ENCODE measurements at regions not wholly inside any gene's neighbourhood (a gene's known extent, or its start where the extent isn't known, plus 50 kb on each side); places are given as distances from the start of the nearest gene placed in this dataset.
A peak's percentile ranks its signal among the peaks of the same experiment; 100 is the strongest.

DNA sequence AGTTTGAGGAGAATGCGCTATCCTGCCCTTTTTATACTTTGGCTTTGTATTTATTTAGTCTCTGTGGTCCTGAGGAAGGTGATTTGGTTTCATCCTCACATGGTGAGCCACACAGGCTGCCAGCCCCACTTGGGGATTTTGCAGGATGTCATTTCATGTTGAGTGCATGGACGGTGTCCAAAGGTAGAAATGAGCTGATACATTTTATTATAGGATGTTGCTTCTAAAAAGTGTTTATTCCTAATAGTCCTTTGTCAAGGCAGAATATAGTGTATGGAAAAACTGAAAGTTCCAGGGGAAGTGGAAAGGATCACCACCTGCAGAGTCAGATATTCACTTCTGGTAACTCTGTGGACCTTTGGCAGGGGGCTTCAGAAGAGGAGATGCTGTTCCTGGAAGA, 434.6 kb downstream of the CD109 start:
- H3K9ac ChIP-seq (ENCODE audit: low read length): no peak overlapping the region
- H3K18ac ChIP-seq (ENCODE audit: low read length): no peak overlapping the region
- no peak overlapping the region for H4K5ac ChIP-seq (ENCODE audit: low read length)
- no peaks in the 10 kb centered on the region for H3K79me1 ChIP-seq (ENCODE audit: low read length)
- no peak overlapping the region for H2BK120ac ChIP-seq (ENCODE audit: low read depth, low read length)
- no peak overlapping the region for H3K4me3 ChIP-seq (ENCODE audit: low read length)
- H3K4ac ChIP-seq (ENCODE audit: low read depth, low read length): no peak overlapping the region
- H3K79me2 ChIP-seq (ENCODE audit: control insufficient read depth, insufficient read depth, low read length): no peaks in the 10 kb centered on the region
- H3K23ac ChIP-seq (ENCODE audit: low read length): no peak overlapping the region
- H2AK5ac ChIP-seq (ENCODE audit: low read length): no peak overlapping the region
- no peak overlapping the region for H2BK5ac ChIP-seq (ENCODE audit: low read length)
- H3K27ac ChIP-seq (ENCODE audit: low read depth, low read length): no peak overlapping the region
- no CpG with 5 or more reads among the region's 2 CpGs for WGBS (ENCODE audit: extremely low coverage, insufficient coverage, low lambda C conversion rate)
- H3K4me1 ChIP-seq (ENCODE audit: control insufficient read depth, low read depth, low read length): no peaks in the 10 kb centered on the region
- no peak overlapping the region for H3K56ac ChIP-seq (ENCODE audit: low read length)
- no peak overlapping the region for H3K4me2 ChIP-seq (ENCODE audit: low read length)
- DNase-seq: no peak
- H3K27me3 ChIP-seq (ENCODE audit: insufficient read depth, low read length, poor library complexity): no peaks in the 10 kb centered on the region
- no peak overlapping the region for H2BK15ac ChIP-seq (replicated peaks; ENCODE audit: low read depth)
- H4K8ac ChIP-seq (ENCODE audit: low read depth, low read length): no peak overlapping the region
- H3K36me3 ChIP-seq (ENCODE audit: control insufficient read depth, insufficient read depth, low read length): no peaks in the 10 kb centered on the region

- Histone ChIP-seq H2AK5ac (ENCODE audit: low read length) (no peak overlapping the region), H3K9ac (ENCODE audit: low read length) (no peak overlapping the region), H3K56ac (ENCODE audit: low read length) (no peak overlapping the region), H3K79me2 (ENCODE audit: control insufficient read depth, insufficient read depth, low read length) (no peaks in the 10 kb centered on the region), H3K4me2 (ENCODE audit: low read length) (no peak overlapping the region), H3K79me1 (ENCODE audit: low read length) (no peaks in the 10 kb centered on the region), H3K36me3 (ENCODE audit: control insufficient read depth, insufficient read depth, low read length) (no peaks in the 10 kb centered on the region), H2BK120ac (ENCODE audit: low read depth, low read length) (no peak overlapping the region), H2BK15ac (replicated peaks; ENCODE audit: low read depth) (no peak overlapping the region), H3K27ac (ENCODE audit: low read depth, low read length) (no peak overlapping the region), H3K4me3 (ENCODE audit: low read length) (no peak overlapping the region), H3K27me3 (ENCODE audit: insufficient read depth, low read length, poor library complexity) (no peaks in the 10 kb centered on the region), H3K23ac (ENCODE audit: low read length) (no peak overlapping the region), H3K4me1 (ENCODE audit: control insufficient read depth, low read depth, low read length) (no peaks in the 10 kb centered on the region), H3K4ac (ENCODE audit: low read depth, low read length) (no peak overlapping the region), H3K18ac (ENCODE audit: low read length) (no peak overlapping the region), H2BK5ac (ENCODE audit: low read length) (no peak overlapping the region), H4K8ac (ENCODE audit: low read depth, low read length) (no peak overlapping the region), H4K5ac (ENCODE audit: low read length) (no peak overlapping the region)
- DNase-seq: no peak
- WGBS (ENCODE audit: extremely low coverage, insufficient coverage, low lambda C conversion rate): no CpG with 5 or more reads among the region's 1 CpG
These were observed 432.5 kb downstream of the CD109 start for GRCh38 chr6:74128536-74128935.

- no peak overlapping the region for H3K9ac ChIP-seq (ENCODE audit: low read length)
- H2BK120ac ChIP-seq (ENCODE audit: low read depth, low read length): no peak overlapping the region
- H3K4me2 ChIP-seq (ENCODE audit: low read length): no peak overlapping the region
- no peak overlapping the region for H2BK5ac ChIP-seq (ENCODE audit: low read length)
- no peaks in the 10 kb centered on the region for H3K79me1 ChIP-seq (ENCODE audit: low read length)
- H4K8ac ChIP-seq (ENCODE audit: low read depth, low read length): no peak overlapping the region
- H3K4me3 ChIP-seq (ENCODE audit: low read length): no peak overlapping the region
- H3K4ac ChIP-seq (ENCODE audit: low read depth, low read length): no peak overlapping the region
- H3K4me1 ChIP-seq (ENCODE audit: control insufficient read depth, low read depth, low read length): no peaks in the 10 kb centered on the region
- no peak overlapping the region for H3K27ac ChIP-seq (ENCODE audit: low read depth, low read length)
- H3K56ac ChIP-seq (ENCODE audit: low read length): no peak overlapping the region
- H3K18ac ChIP-seq (ENCODE audit: low read length): no peak overlapping the region
- H4K5ac ChIP-seq (ENCODE audit: low read length): no peak overlapping the region
- no peak overlapping the region for H3K23ac ChIP-seq (ENCODE audit: low read length)
- no peaks in the 10 kb centered on the region for H3K27me3 ChIP-seq (ENCODE audit: insufficient read depth, low read length, poor library complexity)
- no peak overlapping the region for H2BK15ac ChIP-seq (replicated peaks; ENCODE audit: low read depth)
- H3K36me3 ChIP-seq (ENCODE audit: control insufficient read depth, insufficient read depth, low read length): no peaks in the 10 kb centered on the region
- no peaks in the 10 kb centered on the region for H3K79me2 ChIP-seq (ENCODE audit: control insufficient read depth, insufficient read depth, low read length)
- no CpG with 5 or more reads among the region's 1 CpG for WGBS (ENCODE audit: extremely low coverage, insufficient coverage, low lambda C conversion rate)
- no peak overlapping the region for H2AK5ac ChIP-seq (ENCODE audit: low read length)
- no peak for DNase-seq
These were observed 421.1 kb downstream of the CD109 start for GRCh38 chr6:74117113-74117512.

DNA sequence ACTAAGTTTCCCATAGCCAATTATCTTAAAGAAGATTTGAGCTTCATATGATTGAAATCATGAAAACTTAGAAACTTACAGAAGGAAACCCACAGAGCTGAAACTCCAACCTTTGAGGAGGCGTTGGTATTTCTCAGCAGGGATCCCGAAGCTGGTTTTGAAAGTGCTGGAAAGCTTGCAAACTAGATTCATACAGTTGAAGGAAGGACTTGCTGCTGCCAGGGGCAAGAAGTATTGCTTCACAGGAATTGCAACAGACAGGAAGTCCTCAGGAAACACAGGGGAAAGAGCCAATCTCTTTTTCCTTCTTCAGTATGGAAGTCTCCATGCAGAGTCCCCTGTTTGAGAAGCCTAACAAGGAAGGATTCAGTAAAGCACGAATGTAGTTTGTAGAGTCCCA, 419.7 kb downstream of the CD109 start:
- Histone ChIP-seq H3K56ac (ENCODE audit: low read length) (no peak overlapping the region), H3K9ac (ENCODE audit: low read length) (no peak overlapping the region), H3K4me1 (ENCODE audit: control insufficient read depth, low read depth, low read length) (no peaks in the 10 kb centered on the region), H2BK120ac (ENCODE audit: low read depth, low read length) (no peak overlapping the region), H3K4ac (ENCODE audit: low read depth, low read length) (no peak overlapping the region), H4K5ac (ENCODE audit: low read length) (no peak overlapping the region), H3K27me3 (ENCODE audit: insufficient read depth, low read length, poor library complexity) (no peaks in the 10 kb centered on the region), H3K23ac (ENCODE audit: low read length) (no peak overlapping the region), H2BK5ac (ENCODE audit: low read length) (no peak overlapping the region), H3K4me3 (ENCODE audit: low read length) (no peak overlapping the region), H3K4me2 (ENCODE audit: low read length) (no peak overlapping the region), H3K79me1 (ENCODE audit: low read length) (no peaks in the 10 kb centered on the region), H3K18ac (ENCODE audit: low read length) (no peak overlapping the region), H3K27ac (ENCODE audit: low read depth, low read length) (no peak overlapping the region), H4K8ac (ENCODE audit: low read depth, low read length) (no peak overlapping the region), H3K36me3 (ENCODE audit: control insufficient read depth, insufficient read depth, low read length) (no peaks in the 10 kb centered on the region), H2AK5ac (ENCODE audit: low read length) (no peak overlapping the region), H2BK15ac (replicated peaks; ENCODE audit: low read depth) (no peak overlapping the region), H3K79me2 (ENCODE audit: control insufficient read depth, insufficient read depth, low read length) (no peaks in the 10 kb centered on the region)
- no CpG with 5 or more reads among the region's 3 CpGs for WGBS (ENCODE audit: extremely low coverage, insufficient coverage, low lambda C conversion rate)
- DNase-seq: peak; percentile 18

- no peak overlapping the region for H4K5ac ChIP-seq (ENCODE audit: low read length)
- no peaks in the 10 kb centered on the region for H3K79me1 ChIP-seq (ENCODE audit: low read length)
- DNase-seq: no peak
- H3K4ac ChIP-seq (ENCODE audit: low read depth, low read length): no peak overlapping the region
- no peak overlapping the region for H3K27ac ChIP-seq (ENCODE audit: low read depth, low read length)
- no peak overlapping the region for H3K56ac ChIP-seq (ENCODE audit: low read length)
- H2BK15ac ChIP-seq (replicated peaks; ENCODE audit: low read depth): no peak overlapping the region
- H3K4me1 ChIP-seq (ENCODE audit: control insufficient read depth, low read depth, low read length): no peaks in the 10 kb centered on the region
- no peaks in the 10 kb centered on the region for H3K36me3 ChIP-seq (ENCODE audit: control insufficient read depth, insufficient read depth, low read length)
- no peaks in the 10 kb centered on the region for H3K79me2 ChIP-seq (ENCODE audit: control insufficient read depth, insufficient read depth, low read length)
- no CpG with 5 or more reads among the region's 2 CpGs for WGBS (ENCODE audit: extremely low coverage, insufficient coverage, low lambda C conversion rate)
- H3K27me3 ChIP-seq (ENCODE audit: insufficient read depth, low read length, poor library complexity): no peaks in the 10 kb centered on the region
- no peak overlapping the region for H4K8ac ChIP-seq (ENCODE audit: low read depth, low read length)
- no peak overlapping the region for H2BK5ac ChIP-seq (ENCODE audit: low read length)
- H3K4me2 ChIP-seq (ENCODE audit: low read length): no peak overlapping the region
- no peak overlapping the region for H3K9ac ChIP-seq (ENCODE audit: low read length)
- no peak overlapping the region for H2BK120ac ChIP-seq (ENCODE audit: low read depth, low read length)
- H3K18ac ChIP-seq (ENCODE audit: low read length): no peak overlapping the region
- no peak overlapping the region for H3K23ac ChIP-seq (ENCODE audit: low read length)
- no peak overlapping the region for H3K4me3 ChIP-seq (ENCODE audit: low read length)
- H2AK5ac ChIP-seq (ENCODE audit: low read length): no peak overlapping the region
These were observed 418.4 kb downstream of the CD109 start for GRCh38 chr6:74114428-74114827.

DNA sequence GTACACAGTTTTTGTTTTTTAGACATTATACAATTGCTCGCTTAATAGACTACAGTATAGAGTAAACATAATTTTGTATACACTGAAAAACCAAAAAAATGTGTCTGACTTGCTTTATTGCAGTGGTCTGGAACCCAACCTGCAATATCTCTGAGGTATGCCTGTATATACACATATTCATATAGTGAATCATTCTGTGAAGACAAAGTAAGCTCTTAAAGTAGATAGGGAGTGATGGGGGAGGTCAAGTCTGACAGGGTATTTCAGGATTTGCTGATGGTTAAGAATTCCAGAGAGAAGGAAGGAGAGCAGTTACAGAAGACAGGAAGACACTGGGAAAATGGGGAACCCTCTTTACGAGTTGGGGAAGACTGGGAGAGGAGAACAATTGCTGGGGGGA, 417.9 kb downstream of the CD109 start:
- DNase-seq: no peak
- no peak overlapping the region for H3K18ac ChIP-seq (ENCODE audit: low read length)
- no peak overlapping the region for H3K4ac ChIP-seq (ENCODE audit: low read depth, low read length)
- no peak overlapping the region for H3K4me2 ChIP-seq (ENCODE audit: low read length)
- no peak overlapping the region for H2BK5ac ChIP-seq (ENCODE audit: low read length)
- H3K27me3 ChIP-seq (ENCODE audit: insufficient read depth, low read length, poor library complexity): no peaks in the 10 kb centered on the region
- no peaks in the 10 kb centered on the region for H3K79me2 ChIP-seq (ENCODE audit: control insufficient read depth, insufficient read depth, low read length)
- H3K27ac ChIP-seq (ENCODE audit: low read depth, low read length): no peak overlapping the region
- H2AK5ac ChIP-seq (ENCODE audit: low read length): no peak overlapping the region
- H3K4me3 ChIP-seq (ENCODE audit: low read length): no peak overlapping the region
- no peak overlapping the region for H3K56ac ChIP-seq (ENCODE audit: low read length)
- no peaks in the 10 kb centered on the region for H3K79me1 ChIP-seq (ENCODE audit: low read length)
- no peaks in the 10 kb centered on the region for H3K4me1 ChIP-seq (ENCODE audit: control insufficient read depth, low read depth, low read length)
- no peaks in the 10 kb centered on the region for H3K36me3 ChIP-seq (ENCODE audit: control insufficient read depth, insufficient read depth, low read length)
- no CpG with 5 or more reads among the region's 2 CpGs for WGBS (ENCODE audit: extremely low coverage, insufficient coverage, low lambda C conversion rate)
- H4K5ac ChIP-seq (ENCODE audit: low read length): no peak overlapping the region
- no peak overlapping the region for H2BK15ac ChIP-seq (replicated peaks; ENCODE audit: low read depth)
- H3K23ac ChIP-seq (ENCODE audit: low read length): no peak overlapping the region
- H3K9ac ChIP-seq (ENCODE audit: low read length): no peak overlapping the region
- H4K8ac ChIP-seq (ENCODE audit: low read depth, low read length): no peak overlapping the region
- no peak overlapping the region for H2BK120ac ChIP-seq (ENCODE audit: low read depth, low read length)
